Stimulated activated naive CD8-positive, alpha-beta T cell treated with anti-CD3 and anti-CD28 coated beads, Interleukin-15, Interleukin-2, amounts not matched to agents 100 U/mL and 50 U/mL, for 24 hours (primary cell): ENCODE measurements at regions not wholly inside any gene's neighbourhood (a gene's known extent, or its start where the extent isn't known, plus 50 kb on each side); places are given as distances from the start of the nearest gene placed in this dataset.
A peak's percentile ranks its signal among the peaks of the same experiment; 100 is the strongest.

Experiments used
- ATAC-seq: fragments of 150-1000 bp; cut with Tn5 transposase; one replicate; pipeline ENCODE4 v1.10.0; 2021
- DNase-seq: peaks from one replicate; pipeline ENCODE4 v3.0.0; 2021

- peak; percentile 74 for ATAC-seq
These were observed 180.8 kb upstream of the BCOR start for GRCh38 chrX:40278340-40279090.

DNA sequence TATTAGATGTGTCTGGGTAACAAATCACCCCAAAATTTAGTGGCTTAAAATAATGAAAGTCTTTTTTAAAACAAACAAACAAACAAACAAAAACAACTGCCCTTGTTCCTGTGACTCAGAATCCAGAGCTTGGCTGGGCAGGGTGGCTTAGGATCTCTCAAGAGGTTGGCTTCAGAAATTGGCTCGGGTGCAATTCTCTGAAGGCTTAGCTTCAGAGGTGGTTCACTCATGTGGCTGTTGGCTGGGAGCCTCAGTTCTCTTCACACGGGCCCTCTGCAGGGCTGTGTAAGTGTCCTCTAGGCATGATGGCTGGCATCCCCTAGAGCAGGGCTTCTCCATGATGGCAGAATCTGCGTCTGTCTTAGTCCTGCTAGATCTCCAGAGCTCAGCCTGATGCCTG, 179.9 kb upstream of the BCOR start:
- no peak for ATAC-seq
- no peak for DNase-seq

More at GRCh38 chrX:40278340-40279090, 180.8 kb upstream of the BCOR start:
- DNase-seq: peak; percentile 51

DNA sequence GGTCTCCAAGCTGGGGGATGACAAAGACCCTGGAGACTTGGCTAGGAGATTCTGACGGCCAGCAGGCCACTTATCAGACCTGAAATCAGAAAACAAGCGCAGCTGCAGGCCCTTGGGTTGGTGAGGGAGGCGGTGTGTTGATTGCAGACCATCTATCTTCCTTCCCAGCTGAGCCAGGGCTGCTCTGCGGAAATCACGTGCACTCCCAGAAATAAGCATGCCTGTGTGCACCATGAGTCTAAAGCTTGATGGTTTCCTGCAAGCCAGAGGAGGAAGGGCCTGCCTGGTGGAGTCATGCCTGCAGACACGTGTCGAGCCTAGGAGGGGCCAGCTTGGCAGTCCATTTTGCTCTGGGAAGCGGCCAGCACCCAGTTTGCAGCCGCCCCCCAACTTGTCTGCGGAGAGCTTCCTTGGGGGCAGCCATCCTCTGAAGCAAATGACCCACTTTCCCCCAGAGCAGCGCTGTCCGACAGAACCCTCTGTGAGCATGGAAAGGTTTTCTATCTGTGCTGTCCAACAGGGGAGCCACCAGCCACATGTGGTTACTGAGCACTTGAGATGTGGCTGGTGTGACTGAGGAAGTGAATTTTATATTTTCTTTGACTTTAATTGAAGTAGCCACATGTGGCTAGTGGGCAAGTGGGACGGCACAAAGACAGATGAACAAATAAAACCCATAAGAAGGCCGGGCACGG, 175.7 kb upstream of the BCOR start:
- no peak for DNase-seq
- ATAC-seq: no peak

GRCh38 chrX:40272776-40273175, 175.0 kb upstream of the BCOR start:
- no peak for ATAC-seq
- no peak for DNase-seq

DNA sequence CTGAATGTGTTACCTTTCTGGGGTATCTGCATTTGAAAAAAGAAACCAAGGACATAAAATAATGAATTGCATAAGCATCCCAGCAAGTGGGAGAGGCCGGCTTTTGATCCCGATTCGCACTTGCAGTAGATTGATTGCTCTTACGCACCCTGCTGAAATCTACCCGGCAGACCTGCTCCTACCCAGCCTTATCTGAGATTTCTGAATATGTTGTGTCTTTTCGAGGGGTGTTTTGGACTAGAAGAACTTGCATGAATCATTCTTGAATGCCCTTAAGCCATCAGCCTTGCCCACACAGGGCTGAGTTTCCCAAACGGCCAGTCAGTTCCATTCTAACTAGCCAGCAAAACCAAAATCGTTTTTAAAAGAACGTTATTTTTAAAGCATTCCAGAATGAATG, 174.4 kb upstream of the BCOR start:
- ATAC-seq: no peak
- DNase-seq: no peak

- DNase-seq (no peak), ATAC-seq (no peak)
These were observed 170.4 kb upstream of the BCOR start for GRCh38 chrX:40268188-40268520.

GRCh38 chrX:40267334-40268187, 169.8 kb upstream of the BCOR start:
- DNase-seq: no peak
- no peak for ATAC-seq

GRCh38 chrX:40266490-40267333, 169.0 kb upstream of the BCOR start:
- ATAC-seq: peak; percentile 77
- peak; percentile 61 for DNase-seq

- ATAC-seq (no peak), DNase-seq (no peak)
These were observed 168.2 kb upstream of the BCOR start for GRCh38 chrX:40265936-40266335.

DNA sequence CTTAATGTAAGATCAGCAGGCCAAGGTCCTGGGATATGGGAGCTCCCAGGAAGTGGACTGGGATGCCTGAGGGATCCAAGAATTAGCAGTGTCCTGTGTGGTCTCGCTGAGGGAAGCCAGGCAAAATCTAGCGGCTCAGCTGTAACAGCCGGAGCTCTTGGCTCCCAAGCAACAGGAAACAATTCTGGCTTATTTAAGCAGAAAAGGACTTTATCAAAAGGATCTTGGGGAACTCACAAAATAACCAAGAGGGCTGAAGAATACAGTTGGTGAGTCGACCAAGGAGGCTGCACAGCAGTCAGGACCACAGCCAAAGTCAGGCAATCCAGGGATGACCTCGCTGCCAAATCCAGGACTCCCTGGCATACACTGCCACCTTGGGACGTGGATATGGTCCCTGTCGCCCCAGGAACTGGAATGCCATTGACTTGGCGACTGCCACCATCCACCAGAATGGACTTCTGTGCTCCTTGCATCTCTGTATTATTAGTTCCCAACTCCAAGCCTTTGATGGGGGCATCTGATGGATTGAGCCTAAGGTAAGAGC, 165.3 kb upstream of the BCOR start:
- DNase-seq: no peak
- no peak for ATAC-seq

DNA sequence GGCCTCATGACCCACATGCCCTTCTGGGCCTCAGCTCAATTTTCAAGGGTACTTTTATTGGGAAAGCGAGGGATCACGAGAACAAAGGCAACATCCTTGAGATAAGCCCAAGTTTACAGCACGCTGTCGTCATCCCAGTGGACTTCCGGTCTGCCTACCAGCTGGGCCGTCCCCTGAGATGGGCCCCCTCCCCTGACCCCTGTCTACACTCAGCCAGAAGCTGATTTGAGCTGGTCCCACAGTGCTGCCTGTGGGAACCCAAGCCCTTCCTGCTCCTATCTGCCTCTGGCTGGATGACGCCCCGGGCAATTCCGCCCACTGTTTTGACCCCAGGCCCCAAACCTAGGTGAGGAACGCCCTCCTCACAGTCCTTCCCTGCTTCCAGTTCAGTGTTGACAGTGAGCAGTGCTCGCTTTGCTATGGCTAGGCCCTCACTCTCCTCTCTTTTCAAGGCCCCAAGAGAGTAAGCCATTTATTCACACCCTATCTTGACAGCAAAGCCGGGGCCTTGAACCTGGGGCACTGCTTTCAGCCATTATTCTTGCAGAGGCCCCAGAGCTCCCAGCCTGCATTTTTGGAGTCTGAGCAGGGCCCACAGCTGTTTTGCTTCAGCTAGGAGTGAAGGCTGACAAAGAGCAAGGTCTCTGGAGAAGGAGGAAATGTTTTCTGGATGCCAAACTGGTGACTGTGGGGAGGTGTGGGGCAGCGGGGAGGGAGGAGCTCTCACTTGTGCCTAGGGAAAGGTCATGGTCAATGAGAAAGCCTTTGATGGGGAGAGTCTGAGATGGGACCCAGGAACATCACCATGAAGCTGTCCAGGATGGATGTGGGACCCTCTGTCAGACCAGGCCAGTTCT, 164.6 kb upstream of the BCOR start:
- DNase-seq: no peak
- ATAC-seq: no peak

DNA sequence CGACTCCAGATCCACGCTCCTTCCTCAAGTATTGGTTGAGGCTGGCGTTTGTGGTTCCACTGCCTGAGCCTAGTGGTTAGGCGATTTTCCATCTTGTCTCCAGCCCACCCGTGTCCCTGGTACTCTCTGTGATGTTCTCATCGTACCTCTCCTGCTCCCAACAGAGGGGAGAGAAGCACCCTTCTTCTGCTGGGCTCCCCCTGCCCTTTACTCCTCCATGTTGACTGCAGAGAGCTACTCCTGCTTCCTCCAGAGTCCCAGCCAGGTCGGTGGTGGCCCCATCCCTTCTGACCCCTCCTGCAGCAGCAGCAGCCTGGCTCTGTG, 164.0 kb upstream of the BCOR start:
- ATAC-seq (no peak), DNase-seq (no peak)

GRCh38 chrX:40260146-40260747, 162.5 kb upstream of the BCOR start:
- no peak for ATAC-seq
- no peak for DNase-seq

DNA sequence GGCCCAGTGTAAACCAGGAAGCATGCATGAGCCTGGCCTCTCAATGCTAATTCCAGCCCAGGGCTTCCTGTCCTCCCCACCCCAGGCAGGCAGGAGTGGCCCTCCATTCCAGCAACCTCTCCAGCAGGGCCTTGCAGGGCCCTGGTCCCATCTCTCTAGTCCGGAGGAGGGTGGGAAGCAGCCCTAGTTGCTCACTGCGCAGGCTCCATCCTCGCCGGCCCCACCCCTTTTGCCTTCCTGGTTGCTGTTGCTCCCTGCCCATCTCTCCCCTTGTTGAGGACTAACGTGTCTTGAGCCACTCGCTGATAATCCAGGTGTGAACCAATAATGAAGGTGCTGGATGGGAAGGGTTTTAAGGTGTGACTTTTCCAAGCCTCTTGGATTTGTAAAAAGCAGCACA, 161.2 kb upstream of the BCOR start:
- ATAC-seq (no peak), DNase-seq (no peak)

DNA sequence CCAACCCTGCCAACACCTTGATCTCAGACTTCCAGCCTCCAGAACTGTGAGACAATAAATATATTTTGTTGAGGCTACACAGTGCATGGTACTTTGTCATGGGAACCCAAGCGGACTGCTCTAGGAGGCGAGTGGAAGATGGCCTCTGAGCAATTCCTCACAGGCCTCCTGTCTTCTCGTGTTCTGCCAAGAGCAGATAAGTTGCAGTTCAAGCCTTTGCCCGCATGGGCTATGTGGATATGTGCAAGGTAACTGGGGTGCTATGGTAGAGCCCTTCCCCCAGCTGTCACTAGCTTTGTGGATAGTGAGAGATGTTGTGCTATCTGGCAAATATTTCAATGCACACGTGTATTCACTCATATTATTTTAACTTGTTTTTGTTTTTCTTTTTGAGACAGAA, 156.0 kb upstream of the BCOR start:
- DNase-seq: no peak
- ATAC-seq: no peak

GRCh38 chrX:40249582-40249981, 151.8 kb upstream of the BCOR start:
- DNase-seq (no peak), ATAC-seq (no peak)

DNA sequence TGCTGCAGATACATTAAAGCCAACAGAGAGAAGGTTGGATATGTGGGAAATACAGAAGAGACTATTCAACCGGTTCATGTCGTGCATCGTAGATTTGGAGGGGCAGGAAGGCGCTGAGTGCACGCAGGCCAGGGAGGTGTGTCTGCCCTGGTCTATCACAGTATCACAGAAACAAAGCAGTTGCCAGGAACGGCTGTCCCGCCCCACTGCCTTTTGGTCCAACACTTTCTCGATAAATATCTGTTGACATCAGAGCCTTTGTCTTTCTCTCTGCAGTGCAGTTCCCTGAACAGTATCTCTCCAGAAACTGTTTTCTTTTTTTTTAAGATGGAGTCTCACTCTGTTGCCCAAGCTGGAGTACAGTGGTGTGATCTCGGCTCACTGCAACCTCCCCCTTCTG, 151.1 kb upstream of the BCOR start:
- DNase-seq (no peak), ATAC-seq (no peak)

DNA sequence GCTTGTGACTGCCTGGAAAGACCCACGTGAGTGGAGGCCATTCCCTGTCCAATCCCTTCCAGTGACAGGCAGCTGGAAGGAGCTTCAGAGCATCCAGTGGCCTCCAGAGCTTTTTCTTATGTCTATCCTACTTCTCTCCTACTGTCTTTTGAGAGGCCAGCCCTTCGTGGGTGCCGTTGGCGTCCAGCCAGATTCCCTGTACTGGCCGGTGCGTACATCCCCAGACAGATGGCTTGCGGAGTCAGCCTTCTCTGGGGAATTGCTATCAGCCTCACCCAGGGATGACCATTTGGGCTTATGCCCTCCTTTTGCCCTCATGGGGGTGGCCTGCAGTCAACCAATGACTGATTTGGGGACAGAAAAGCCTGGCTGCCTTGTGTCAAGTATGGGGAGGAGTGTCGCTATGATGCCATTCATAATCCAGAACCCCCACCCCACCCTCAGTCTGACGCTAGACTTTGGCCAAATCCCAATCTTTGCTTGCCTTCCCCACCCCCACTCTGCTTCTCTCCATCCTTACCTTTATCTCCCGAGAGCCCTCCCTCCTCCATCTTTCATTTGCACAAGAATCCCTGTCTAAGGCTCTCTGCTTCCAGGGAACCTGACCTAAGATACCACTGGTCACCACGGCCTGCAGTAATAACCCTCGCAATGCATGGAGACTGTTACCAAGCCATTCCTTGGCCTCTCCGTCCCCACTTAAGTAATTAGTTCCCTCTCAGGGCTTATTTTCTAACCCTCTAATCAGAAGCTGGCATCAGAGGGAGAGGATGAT, 150.3 kb upstream of the BCOR start:
- no peak for ATAC-seq
- DNase-seq: no peak

DNA sequence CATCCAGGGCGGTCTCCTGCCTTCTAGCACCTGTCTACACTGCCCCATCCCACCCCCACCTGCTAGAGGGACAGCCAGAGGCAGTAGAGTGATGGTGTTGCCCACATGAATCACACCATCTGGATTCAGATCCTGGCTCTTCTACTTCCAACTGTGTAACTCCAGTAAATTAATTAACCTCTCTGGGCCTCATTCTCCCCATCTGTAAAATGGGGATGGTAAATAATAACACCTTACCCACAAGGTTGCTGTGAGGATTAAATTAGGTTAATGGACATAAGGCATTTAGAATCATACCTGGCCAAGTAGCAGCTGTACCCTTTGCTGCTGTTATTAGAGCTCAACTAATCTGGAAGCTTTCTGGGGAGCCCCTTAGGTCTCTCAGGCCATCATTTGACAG, 149.6 kb upstream of the BCOR start:
- ATAC-seq (no peak), DNase-seq (no peak)
